CD4-positive, alpha-beta T cell (primary cell): ENCODE measurements at regions not wholly inside any gene's neighbourhood (a gene's known extent, or its start where the extent isn't known, plus 50 kb on each side); places are given as distances from the start of the nearest gene placed in this dataset.

Source experiments
- ATAC-seq: fragments of 200-7000 bp; cut with Tn5 transposase; one replicate; pipeline ENCODE4 v1.10.0; 2022; ENCODE audit warnings: mild to moderate bottlenecking; ENCODE audit not compliant: poor library complexity
- CTCF ChIA-PET: fragments of 350-600 bp; sonication (Branson Sonifier 250); formaldehyde crosslinking; loops from one replicate; lab custom pipeline; 2021; ENCODE audit warnings: antibody characterized with exemption, inconsistent platforms; lab: Charles Lee
- POLR2A ChIA-PET: fragments of 350-600 bp; sonication (Branson Sonifier 250); formaldehyde crosslinking; loops from one replicate; lab custom pipeline; 2021; ENCODE audit warnings: antibody characterized with exemption, inconsistent platforms; lab: Charles Lee
- DNase-seq, 14 experiments: peaks; one replicate each; pipeline ENCODE4 v3.0.0-alpha.2; 2013 to 2020; ENCODE audit warnings: mixed read lengths in 2 of 14
- H3K27ac ChIP-seq, 2 donors: one replicate each; pipeline versions ENCODE4 v1.5.1 to v1.7.0; 2013; ENCODE audit warnings: low read length in 2 of 2, low read depth in 1 of 2, mild to moderate bottlenecking in 1 of 2
- H3K27me3 ChIP-seq, 2 experiments: 1 replicate in 1 of 2; 2 replicates in 1 of 2; pipeline versions ENCODE4 v1.6.1 to v1.7.0; 2013; ENCODE audit warnings: low read length in 2 of 2, control low read depth in 1 of 2, mild to moderate bottlenecking in 1 of 2, moderate library complexity in 1 of 2; ENCODE audit not compliant: insufficient read depth in 2 of 2, control insufficient read depth in 1 of 2
- H3K36me3 ChIP-seq: one replicate; pipeline ENCODE4 v1.6.1; 2013; ENCODE audit warnings: low read length, control low read depth; ENCODE audit not compliant: insufficient read depth
- H3K4me1 ChIP-seq: one replicate; pipeline ENCODE4 v1.6.1; 2013; ENCODE audit warnings: low read length, control low read depth; ENCODE audit not compliant: insufficient read depth
- H3K4me3 ChIP-seq: one replicate; pipeline ENCODE4 v1.5.1; 2013; ENCODE audit warnings: mild to moderate bottlenecking, low read length, moderate library complexity
- H3K9me3 ChIP-seq, 2 experiments: 1 replicate in 1 of 2; 2 replicates in 1 of 2; pipeline versions ENCODE4 v1.6.1 to v1.7.0; 2013; ENCODE audit warnings: low read length in 2 of 2, mild to moderate bottlenecking in 2 of 2, control low read depth in 1 of 2, moderate library complexity in 1 of 2; ENCODE audit not compliant: control insufficient read depth in 1 of 2, insufficient read depth in 1 of 2
- H3K27ac Mint-ChIP-seq: one replicate; pipeline ENCODE4 v1.8.0; 2020; ENCODE audit warnings: mixed read lengths
- H3K27me3 Mint-ChIP-seq: one replicate; pipeline ENCODE4 v1.8.0; 2021; ENCODE audit warnings: mixed read lengths
- H3K36me3 Mint-ChIP-seq: one replicate; pipeline ENCODE4 v1.8.0; 2021; ENCODE audit warnings: low read depth, mixed read lengths
- H3K4me1 Mint-ChIP-seq: one replicate; pipeline ENCODE4 v1.8.0; 2021; ENCODE audit warnings: low read depth, mixed read lengths
- H3K4me3 Mint-ChIP-seq: one replicate; pipeline ENCODE4 v1.8.0; 2020; ENCODE audit warnings: mild to moderate bottlenecking, mixed read lengths
- H3K9me3 Mint-ChIP-seq: one replicate; pipeline ENCODE4 v1.8.0; 2020; ENCODE audit warnings: mixed read lengths
- intact Hi-C, 2 experiments: fragments of 100-400 bp; cut with DNase I in 1 of 2; cut with micrococcal nuclease in 1 of 2; formaldehyde crosslinking; loops; one replicate each; pipeline versions ENCODE4 v1.15.1 to v1.9.0; 2023 to 2025; cut with DNase I, micrococcal nuclease
- TF ChIP-seq, protein P1 (sequence below): fragments of 200-600 bp; IDR thresholded peaks from one replicate; pipeline ENCODE4 v1.8.0; 2022; ENCODE audit warnings: antibody characterized with exemption, mild to moderate bottlenecking

GRCh38 chr2:224158831-224159230 lies 119.7 kb upstream of the SERPINE2 start:
- intact Hi-C loops: no loop called here
- Histone ChIP-seq H3K36me3 (no peaks in the 10 kb centered on the region), H3K27me3 (peaks cover 0 to 2% of the 10 kb centered on the region in 2 experiments), H3K4me3 (no peak overlapping the region), H3K9me3 (no peaks in the 10 kb centered on the region), H3K27ac (no peak overlapping the region), H3K4me1 (no peaks in the 10 kb centered on the region)
- TF ChIP-seq, protein P1, sequence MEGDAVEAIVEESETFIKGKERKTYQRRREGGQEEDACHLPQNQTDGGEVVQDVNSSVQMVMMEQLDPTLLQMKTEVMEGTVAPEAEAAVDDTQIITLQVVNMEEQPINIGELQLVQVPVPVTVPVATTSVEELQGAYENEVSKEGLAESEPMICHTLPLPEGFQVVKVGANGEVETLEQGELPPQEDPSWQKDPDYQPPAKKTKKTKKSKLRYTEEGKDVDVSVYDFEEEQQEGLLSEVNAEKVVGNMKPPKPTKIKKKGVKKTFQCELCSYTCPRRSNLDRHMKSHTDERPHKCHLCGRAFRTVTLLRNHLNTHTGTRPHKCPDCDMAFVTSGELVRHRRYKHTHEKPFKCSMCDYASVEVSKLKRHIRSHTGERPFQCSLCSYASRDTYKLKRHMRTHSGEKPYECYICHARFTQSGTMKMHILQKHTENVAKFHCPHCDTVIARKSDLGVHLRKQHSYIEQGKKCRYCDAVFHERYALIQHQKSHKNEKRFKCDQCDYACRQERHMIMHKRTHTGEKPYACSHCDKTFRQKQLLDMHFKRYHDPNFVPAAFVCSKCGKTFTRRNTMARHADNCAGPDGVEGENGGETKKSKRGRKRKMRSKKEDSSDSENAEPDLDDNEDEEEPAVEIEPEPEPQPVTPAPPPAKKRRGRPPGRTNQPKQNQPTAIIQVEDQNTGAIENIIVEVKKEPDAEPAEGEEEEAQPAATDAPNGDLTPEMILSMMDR: no peak
- Mint-ChIP-seq H3K9me3 (no peaks in the 10 kb centered on the region), H3K27ac (no peak overlapping the region), H3K4me1 (no peaks in the 10 kb centered on the region), H3K4me3 (no peak overlapping the region), H3K36me3 (no peaks in the 10 kb centered on the region), H3K27me3 (no peaks in the 10 kb centered on the region)
- no peak for ATAC-seq
- ChIA-PET CTCF (no interaction called here), POLR2A (no interaction called here)
- no peak for DNase-seq

DNA sequence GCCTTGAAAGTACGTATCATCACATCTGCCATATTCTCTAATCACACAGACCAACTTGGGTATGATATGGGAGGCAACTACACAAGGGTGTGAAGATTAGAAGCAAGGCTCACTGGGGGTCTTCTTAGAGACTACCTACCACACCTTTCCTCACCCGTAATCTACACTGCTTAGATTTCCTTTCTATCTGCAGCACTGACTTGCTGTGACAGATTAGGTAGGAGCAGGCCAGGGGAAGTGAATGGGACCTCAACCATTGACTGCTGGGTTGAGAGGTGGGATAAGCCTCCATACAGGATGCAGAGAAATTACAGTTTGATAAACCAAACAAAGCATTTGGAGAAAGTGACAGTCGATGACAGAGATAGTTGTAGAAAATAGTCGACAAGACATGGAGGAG lies 119.0 kb upstream of the SERPINE2 start:
- ATAC-seq (no peak), DNase-seq (no peak)
- no peaks in the 10 kb centered on the region for H3K36me3 ChIP-seq
- H3K27ac ChIP-seq: no peak overlapping the region
- Mint-ChIP-seq H3K27me3 (no peaks in the 10 kb centered on the region), H3K4me3 (no peak overlapping the region), H3K9me3 (no peaks in the 10 kb centered on the region), H3K36me3 (no peaks in the 10 kb centered on the region), H3K27ac (no peak overlapping the region), H3K4me1 (no peaks in the 10 kb centered on the region)
- ChIA-PET POLR2A (no interaction called here), CTCF (no interaction called here)
- intact Hi-C loops: no loop called here
- no peaks in the 10 kb centered on the region for H3K9me3 ChIP-seq
- H3K27me3 ChIP-seq: peaks cover 0 to 2% of the 10 kb centered on the region in 2 experiments
- TF ChIP-seq, protein P1: no peak
- H3K4me1 ChIP-seq: no peaks in the 10 kb centered on the region
- no peak overlapping the region for H3K4me3 ChIP-seq

DNA sequence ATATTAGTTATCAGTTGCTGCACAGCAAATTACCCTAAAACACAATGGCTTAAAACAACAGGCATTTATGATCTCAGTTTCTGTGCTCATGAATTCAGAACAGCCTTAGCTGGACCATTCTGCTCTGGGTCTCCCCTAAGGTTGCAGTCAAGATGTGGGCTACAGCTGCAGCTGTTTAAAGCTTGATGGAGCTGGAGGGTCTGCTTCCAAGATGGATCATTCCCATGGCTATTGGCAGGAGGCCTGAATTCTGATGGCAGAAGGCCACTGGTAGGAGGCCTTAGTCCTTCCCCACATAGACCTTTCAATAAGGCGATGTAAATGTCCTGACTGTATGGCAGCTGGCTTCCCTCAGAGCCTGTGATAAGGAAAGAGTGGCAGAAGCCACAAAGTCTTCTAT lies 118.6 kb upstream of the SERPINE2 start:
- Mint-ChIP-seq H3K4me1 (no peaks in the 10 kb centered on the region), H3K9me3 (no peaks in the 10 kb centered on the region), H3K4me3 (no peak overlapping the region), H3K27me3 (no peaks in the 10 kb centered on the region), H3K36me3 (no peaks in the 10 kb centered on the region), H3K27ac (no peak overlapping the region)
- H3K4me3 ChIP-seq: no peak overlapping the region
- intact Hi-C loops: no loop called here
- ChIA-PET CTCF (no interaction called here), POLR2A (no interaction called here)
- no peak overlapping the region for H3K27ac ChIP-seq
- no peaks in the 10 kb centered on the region for H3K9me3 ChIP-seq
- H3K4me1 ChIP-seq: no peaks in the 10 kb centered on the region
- DNase-seq (no peak), ATAC-seq (no peak)
- peaks cover 0 to 2% of the 10 kb centered on the region in 2 experiments for H3K27me3 ChIP-seq
- TF ChIP-seq, protein P1: no peak
- H3K36me3 ChIP-seq: no peaks in the 10 kb centered on the region
